HEK293 (cell line): ENCODE measurements at regions not wholly inside any gene's neighbourhood (a gene's known extent, or its start where the extent isn't known, plus 50 kb on each side); places are given as distances from the start of the nearest gene placed in this dataset.

ENCODE experiments used
- CTCF ChIA-PET: fragments of 350-600 bp; formaldehyde crosslinking; extraction: SDS; loops from one replicate; lab custom pipeline; 2021; ENCODE audit warnings: antibody characterized with exemption; lab: Yijun Ruan, JAX
- POLR2A ChIA-PET: fragments of 300-600 bp; formaldehyde crosslinking; extraction: SDS; loops from one replicate; lab custom pipeline; 2020; ENCODE audit warnings: antibody characterized with exemption, inconsistent platforms; lab: Yijun Ruan, JAX
- H3K27ac ChIP-seq: fragments of 200-500 bp; sonication (Bioruptor generic); 2 replicates; pipeline ENCODE4 v1.5.1; 2014; ENCODE audit warnings: low read depth, low read length, control low read depth, inconsistent platforms; ENCODE audit errors: extremely low read depth
- H3K36me3 ChIP-seq, 2 experiments: fragments of 200-500 bp in 1 of 2; sonication (Bioruptor generic) in 1 of 2; 1 replicate in 1 of 2; 2 replicates in 1 of 2; pipeline ENCODE4 v1.5.1; 2014 to 2017; ENCODE audit warnings: inconsistent platforms in 2 of 2, low read length in 2 of 2; ENCODE audit not compliant: control insufficient read depth in 2 of 2, insufficient read depth in 1 of 2
- H3K4me1 ChIP-seq: fragments of 200-500 bp; sonication (Bioruptor generic); 2 replicates; pipeline ENCODE4 v1.5.1; 2014; ENCODE audit warnings: mild to moderate bottlenecking, low read length, inconsistent platforms; ENCODE audit not compliant: control insufficient read depth, insufficient read depth
- H3K4me3 ChIP-seq: 2 replicates; pipeline ENCODE4 v1.5.1; 2011; ENCODE audit warnings: low read depth, mild to moderate bottlenecking, control low read depth, low read length, moderate library complexity
- H3K9me3 ChIP-seq: fragments of 200-500 bp; sonication (Bioruptor generic); 2 replicates; pipeline ENCODE4 v1.5.1; 2014; ENCODE audit warnings: low read depth, low read length, inconsistent platforms; ENCODE audit not compliant: control insufficient read depth, insufficient read depth
- FEZF1 ChIP-seq: fragments of 450-650 bp; formaldehyde crosslinking; IDR thresholded peaks from 2 replicates; pipeline ENCODE4 v1.5.1; 2016; ENCODE audit warnings: missing biosample characterization, missing genetic modification characterization
- KLF10 ChIP-seq: fragments of 450-650 bp; IDR thresholded peaks from 2 replicates; pipeline ENCODE4 v1.5.1; 2018; ENCODE audit warnings: missing biosample characterization, mild to moderate bottlenecking, missing genetic modification characterization
- OSR2 ChIP-seq: fragments of 450-650 bp; formaldehyde crosslinking; IDR thresholded peaks from 2 replicates; pipeline ENCODE4 v1.5.1; 2016; ENCODE audit warnings: missing biosample characterization, missing genetic modification characterization
- SCRT2 ChIP-seq: fragments of 450-650 bp; formaldehyde crosslinking; IDR thresholded peaks from 2 replicates; pipeline ENCODE4 v1.5.1; 2016; ENCODE audit warnings: missing biosample characterization, missing genetic modification characterization
- ZNF175 ChIP-seq: fragments of 450-650 bp; formaldehyde crosslinking; IDR thresholded peaks from 2 replicates; pipeline ENCODE4 v1.5.1; 2016; ENCODE audit warnings: missing biosample characterization, missing genetic modification characterization
- ZNF341 ChIP-seq: fragments of 450-650 bp; formaldehyde crosslinking; IDR thresholded peaks from 2 replicates; pipeline ENCODE4; 2016; ENCODE audit warnings: low read depth, missing biosample characterization, missing genetic modification characterization
- ZNF529 ChIP-seq: fragments of 450-650 bp; formaldehyde crosslinking; IDR thresholded peaks from 2 replicates; pipeline ENCODE4 v1.5.1; 2017; ENCODE audit warnings: missing genetic modification characterization, missing biosample characterization; ENCODE audit not compliant: insufficient replicate concordance
- ZNF548 ChIP-seq: fragments of 450-650 bp; formaldehyde crosslinking; IDR thresholded peaks from 2 replicates; pipeline ENCODE4 v1.5.1; 2016; ENCODE audit warnings: missing biosample characterization, missing genetic modification characterization
- ZNF610 ChIP-seq: fragments of 450-650 bp; formaldehyde crosslinking; IDR thresholded peaks from 2 replicates; pipeline ENCODE4 v1.5.1; 2016; ENCODE audit warnings: missing biosample characterization, missing genetic modification characterization, borderline replicate concordance
- TF ChIP-seq, protein P1 (sequence below): fragments of 450-650 bp; formaldehyde crosslinking; IDR thresholded peaks from 2 replicates; pipeline ENCODE4 v1.5.1; 2016; ENCODE audit warnings: missing biosample characterization, missing genetic modification characterization
- TF ChIP-seq, protein P2 (sequence below): fragments of 450-650 bp; formaldehyde crosslinking; IDR thresholded peaks from 2 replicates; pipeline ENCODE4 v1.5.1; 2016; ENCODE audit warnings: missing biosample characterization, missing genetic modification characterization
- TF ChIP-seq, protein P3 (sequence below): fragments of 450-650 bp; formaldehyde crosslinking; IDR thresholded peaks from 2 replicates; pipeline ENCODE4 v1.5.1; 2016; ENCODE audit warnings: missing biosample characterization, missing genetic modification characterization, borderline replicate concordance
- TF ChIP-seq, protein P4 (sequence below): sonication (generic); formaldehyde crosslinking; IDR thresholded peaks from 2 replicates; pipeline ENCODE4 v1.8.1; 2022; ENCODE audit warnings: mild to moderate bottlenecking, moderate library complexity, missing genetic modification reagents
- TF ChIP-seq, protein P5 (sequence below): fragments of 450-650 bp; formaldehyde crosslinking; IDR thresholded peaks from 2 replicates; pipeline ENCODE4 v1.5.1; 2016; ENCODE audit warnings: missing biosample characterization, missing genetic modification characterization
- TF ChIP-seq, protein P6 (sequence below): fragments of 450-650 bp; formaldehyde crosslinking; IDR thresholded peaks from 2 replicates; pipeline ENCODE4 v1.5.1; 2016; ENCODE audit warnings: missing biosample characterization, missing genetic modification characterization
- TF ChIP-seq, protein P7 (sequence below): fragments of 450-650 bp; formaldehyde crosslinking; IDR thresholded peaks from 2 replicates; pipeline ENCODE4 v1.5.1; 2017; ENCODE audit warnings: missing biosample characterization, missing genetic modification characterization

DNA sequence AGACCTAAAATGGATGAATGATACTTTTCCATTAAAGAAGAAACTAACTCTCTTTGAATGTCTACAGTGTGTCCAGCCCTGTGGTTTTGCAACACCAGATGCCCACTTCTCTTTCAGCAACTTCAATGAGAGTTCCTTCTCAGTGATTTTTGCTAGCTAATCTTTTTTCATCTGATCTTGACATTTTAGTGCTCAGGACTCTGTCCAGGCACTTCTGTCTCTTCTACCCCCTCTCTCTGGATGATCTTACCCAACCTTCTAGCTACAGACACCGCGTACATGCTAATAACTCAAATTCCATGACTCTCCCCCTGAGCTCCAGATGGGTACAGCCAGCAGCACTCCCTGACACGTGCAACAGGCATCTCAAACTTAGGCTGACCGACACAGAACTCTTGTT lies 161.1 kb upstream of the FOXN3 start:
- no peaks in the 10 kb centered on the region for H3K9me3 ChIP-seq
- no peak overlapping the region for H3K27ac ChIP-seq
- CTCF ChIA-PET: interaction anchor here (0.5 kb wide), 1 partner anchor 195 kb away, joined by 5 read pairs; no protein-coding TSS in a partner anchor
- no peak overlapping the region for H3K4me3 ChIP-seq
- TF ChIP-seq, protein P1, sequence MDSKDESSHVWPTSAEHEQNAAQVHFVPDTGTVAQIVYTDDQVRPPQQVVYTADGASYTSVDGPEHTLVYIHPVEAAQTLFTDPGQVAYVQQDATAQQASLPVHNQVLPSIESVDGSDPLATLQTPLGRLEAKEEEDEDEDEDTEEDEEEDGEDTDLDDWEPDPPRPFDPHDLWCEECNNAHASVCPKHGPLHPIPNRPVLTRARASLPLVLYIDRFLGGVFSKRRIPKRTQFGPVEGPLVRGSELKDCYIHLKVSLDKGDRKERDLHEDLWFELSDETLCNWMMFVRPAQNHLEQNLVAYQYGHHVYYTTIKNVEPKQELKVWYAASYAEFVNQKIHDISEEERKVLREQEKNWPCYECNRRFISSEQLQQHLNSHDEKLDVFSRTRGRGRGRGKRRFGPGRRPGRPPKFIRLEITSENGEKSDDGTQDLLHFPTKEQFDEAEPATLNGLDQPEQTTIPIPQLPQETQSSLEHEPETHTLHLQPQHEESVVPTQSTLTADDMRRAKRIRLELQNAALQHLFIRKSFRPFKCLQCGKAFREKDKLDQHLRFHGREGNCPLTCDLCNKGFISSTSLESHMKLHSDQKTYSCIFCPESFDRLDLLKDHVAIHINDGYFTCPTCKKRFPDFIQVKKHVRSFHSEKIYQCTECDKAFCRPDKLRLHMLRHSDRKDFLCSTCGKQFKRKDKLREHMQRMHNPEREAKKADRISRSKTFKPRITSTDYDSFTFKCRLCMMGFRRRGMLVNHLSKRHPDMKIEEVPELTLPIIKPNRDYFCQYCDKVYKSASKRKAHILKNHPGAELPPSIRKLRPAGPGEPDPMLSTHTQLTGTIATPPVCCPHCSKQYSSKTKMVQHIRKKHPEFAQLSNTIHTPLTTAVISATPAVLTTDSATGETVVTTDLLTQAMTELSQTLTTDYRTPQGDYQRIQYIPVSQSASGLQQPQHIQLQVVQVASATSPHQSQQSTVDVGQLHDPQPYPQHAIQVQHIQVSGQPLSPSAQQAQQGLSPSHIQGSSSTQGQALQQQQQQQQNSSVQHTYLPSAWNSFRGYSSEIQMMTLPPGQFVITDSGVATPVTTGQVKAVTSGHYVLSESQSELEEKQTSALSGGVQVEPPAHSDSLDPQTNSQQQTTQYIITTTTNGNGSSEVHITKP (tag by site-specific recombination): peak; percentile 41
- TF ChIP-seq KLF10 (tag by site-specific recombination): no peak
- TF ChIP-seq, all 188 proteins: peak for 1
- no peaks in the 10 kb centered on the region; a peak in 1 of 3 replicates for H3K36me3 ChIP-seq
- POLR2A ChIA-PET: no interaction called here
- H3K4me1 ChIP-seq: peaks cover 18% of the 10 kb centered on the region

DNA sequence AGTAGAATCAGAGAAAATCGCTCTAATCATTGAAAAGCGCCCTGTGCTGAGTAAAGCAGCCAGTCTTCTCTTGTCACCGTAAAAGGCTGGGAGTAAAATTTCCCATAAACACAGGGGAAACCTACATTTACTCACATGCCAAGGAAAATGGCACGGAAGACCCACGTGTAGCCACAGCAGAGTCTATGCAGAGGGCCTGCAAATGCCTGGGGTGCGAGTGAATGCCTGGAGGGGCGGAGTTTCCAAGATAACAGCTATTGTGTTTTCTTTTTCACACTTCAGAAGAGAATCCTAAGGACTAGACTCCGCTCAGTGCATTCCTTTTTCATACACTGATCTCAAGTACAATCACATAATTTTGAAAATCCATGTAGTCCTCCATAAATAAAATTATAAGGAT lies 159.9 kb upstream of the FOXN3 start:
- Histone ChIP-seq H3K4me3 (no peak overlapping the region), H3K4me1 (peaks cover 18% of the 10 kb centered on the region)

More for the DNA sequence above, 159.9 kb upstream of the FOXN3 start:
- ChIA-PET CTCF (interaction anchor here (0.6 kb wide), 2 partner anchors 495 to 550 kb away, joined by 3 to 4 read pairs; no protein-coding TSS in a partner anchor), POLR2A (interaction anchor here (0.6 kb wide), 1 partner anchor 12 kb away, joined by 5 read pairs; no protein-coding TSS in a partner anchor)
- H3K27ac ChIP-seq: no peak overlapping the region
- no peaks in the 10 kb centered on the region for H3K9me3 ChIP-seq
- H3K36me3 ChIP-seq: no peaks in the 10 kb centered on the region; a peak in 1 of 3 replicates
- TF ChIP-seq, protein P2, sequence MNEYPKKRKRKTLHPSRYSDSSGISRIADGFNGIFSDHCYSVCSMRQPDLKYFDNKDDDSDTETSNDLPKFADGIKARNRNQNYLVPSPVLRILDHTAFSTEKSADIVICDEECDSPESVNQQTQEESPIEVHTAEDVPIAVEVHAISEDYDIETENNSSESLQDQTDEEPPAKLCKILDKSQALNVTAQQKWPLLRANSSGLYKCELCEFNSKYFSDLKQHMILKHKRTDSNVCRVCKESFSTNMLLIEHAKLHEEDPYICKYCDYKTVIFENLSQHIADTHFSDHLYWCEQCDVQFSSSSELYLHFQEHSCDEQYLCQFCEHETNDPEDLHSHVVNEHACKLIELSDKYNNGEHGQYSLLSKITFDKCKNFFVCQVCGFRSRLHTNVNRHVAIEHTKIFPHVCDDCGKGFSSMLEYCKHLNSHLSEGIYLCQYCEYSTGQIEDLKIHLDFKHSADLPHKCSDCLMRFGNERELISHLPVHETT (tag by site-specific recombination): no peak
- TF ChIP-seq, protein P3, sequence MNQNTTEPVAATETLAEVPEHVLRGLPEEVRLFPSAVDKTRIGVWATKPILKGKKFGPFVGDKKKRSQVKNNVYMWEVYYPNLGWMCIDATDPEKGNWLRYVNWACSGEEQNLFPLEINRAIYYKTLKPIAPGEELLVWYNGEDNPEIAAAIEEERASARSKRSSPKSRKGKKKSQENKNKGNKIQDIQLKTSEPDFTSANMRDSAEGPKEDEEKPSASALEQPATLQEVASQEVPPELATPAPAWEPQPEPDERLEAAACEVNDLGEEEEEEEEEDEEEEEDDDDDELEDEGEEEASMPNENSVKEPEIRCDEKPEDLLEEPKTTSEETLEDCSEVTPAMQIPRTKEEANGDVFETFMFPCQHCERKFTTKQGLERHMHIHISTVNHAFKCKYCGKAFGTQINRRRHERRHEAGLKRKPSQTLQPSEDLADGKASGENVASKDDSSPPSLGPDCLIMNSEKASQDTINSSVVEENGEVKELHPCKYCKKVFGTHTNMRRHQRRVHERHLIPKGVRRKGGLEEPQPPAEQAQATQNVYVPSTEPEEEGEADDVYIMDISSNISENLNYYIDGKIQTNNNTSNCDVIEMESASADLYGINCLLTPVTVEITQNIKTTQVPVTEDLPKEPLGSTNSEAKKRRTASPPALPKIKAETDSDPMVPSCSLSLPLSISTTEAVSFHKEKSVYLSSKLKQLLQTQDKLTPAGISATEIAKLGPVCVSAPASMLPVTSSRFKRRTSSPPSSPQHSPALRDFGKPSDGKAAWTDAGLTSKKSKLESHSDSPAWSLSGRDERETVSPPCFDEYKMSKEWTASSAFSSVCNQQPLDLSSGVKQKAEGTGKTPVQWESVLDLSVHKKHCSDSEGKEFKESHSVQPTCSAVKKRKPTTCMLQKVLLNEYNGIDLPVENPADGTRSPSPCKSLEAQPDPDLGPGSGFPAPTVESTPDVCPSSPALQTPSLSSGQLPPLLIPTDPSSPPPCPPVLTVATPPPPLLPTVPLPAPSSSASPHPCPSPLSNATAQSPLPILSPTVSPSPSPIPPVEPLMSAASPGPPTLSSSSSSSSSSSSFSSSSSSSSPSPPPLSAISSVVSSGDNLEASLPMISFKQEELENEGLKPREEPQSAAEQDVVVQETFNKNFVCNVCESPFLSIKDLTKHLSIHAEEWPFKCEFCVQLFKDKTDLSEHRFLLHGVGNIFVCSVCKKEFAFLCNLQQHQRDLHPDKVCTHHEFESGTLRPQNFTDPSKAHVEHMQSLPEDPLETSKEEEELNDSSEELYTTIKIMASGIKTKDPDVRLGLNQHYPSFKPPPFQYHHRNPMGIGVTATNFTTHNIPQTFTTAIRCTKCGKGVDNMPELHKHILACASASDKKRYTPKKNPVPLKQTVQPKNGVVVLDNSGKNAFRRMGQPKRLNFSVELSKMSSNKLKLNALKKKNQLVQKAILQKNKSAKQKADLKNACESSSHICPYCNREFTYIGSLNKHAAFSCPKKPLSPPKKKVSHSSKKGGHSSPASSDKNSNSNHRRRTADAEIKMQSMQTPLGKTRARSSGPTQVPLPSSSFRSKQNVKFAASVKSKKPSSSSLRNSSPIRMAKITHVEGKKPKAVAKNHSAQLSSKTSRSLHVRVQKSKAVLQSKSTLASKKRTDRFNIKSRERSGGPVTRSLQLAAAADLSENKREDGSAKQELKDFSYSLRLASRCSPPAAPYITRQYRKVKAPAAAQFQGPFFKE (tag by site-specific recombination): no peak
- TF ChIP-seq ZNF529: no peak
- no peak for TF ChIP-seq ZNF341 (tag by site-specific recombination)
- no peak for TF ChIP-seq SCRT2
- no peak for TF ChIP-seq ZNF175
- TF ChIP-seq, protein P4, sequence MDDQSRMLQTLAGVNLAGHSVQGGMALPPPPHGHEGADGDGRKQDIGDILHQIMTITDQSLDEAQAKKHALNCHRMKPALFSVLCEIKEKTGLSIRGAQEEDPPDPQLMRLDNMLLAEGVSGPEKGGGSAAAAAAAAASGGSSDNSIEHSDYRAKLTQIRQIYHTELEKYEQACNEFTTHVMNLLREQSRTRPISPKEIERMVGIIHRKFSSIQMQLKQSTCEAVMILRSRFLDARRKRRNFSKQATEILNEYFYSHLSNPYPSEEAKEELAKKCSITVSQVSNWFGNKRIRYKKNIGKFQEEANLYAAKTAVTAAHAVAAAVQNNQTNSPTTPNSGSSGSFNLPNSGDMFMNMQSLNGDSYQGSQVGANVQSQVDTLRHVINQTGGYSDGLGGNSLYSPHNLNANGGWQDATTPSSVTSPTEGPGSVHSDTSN (CRISPR knock-in tag): no peak
- TF ChIP-seq, protein P5, sequence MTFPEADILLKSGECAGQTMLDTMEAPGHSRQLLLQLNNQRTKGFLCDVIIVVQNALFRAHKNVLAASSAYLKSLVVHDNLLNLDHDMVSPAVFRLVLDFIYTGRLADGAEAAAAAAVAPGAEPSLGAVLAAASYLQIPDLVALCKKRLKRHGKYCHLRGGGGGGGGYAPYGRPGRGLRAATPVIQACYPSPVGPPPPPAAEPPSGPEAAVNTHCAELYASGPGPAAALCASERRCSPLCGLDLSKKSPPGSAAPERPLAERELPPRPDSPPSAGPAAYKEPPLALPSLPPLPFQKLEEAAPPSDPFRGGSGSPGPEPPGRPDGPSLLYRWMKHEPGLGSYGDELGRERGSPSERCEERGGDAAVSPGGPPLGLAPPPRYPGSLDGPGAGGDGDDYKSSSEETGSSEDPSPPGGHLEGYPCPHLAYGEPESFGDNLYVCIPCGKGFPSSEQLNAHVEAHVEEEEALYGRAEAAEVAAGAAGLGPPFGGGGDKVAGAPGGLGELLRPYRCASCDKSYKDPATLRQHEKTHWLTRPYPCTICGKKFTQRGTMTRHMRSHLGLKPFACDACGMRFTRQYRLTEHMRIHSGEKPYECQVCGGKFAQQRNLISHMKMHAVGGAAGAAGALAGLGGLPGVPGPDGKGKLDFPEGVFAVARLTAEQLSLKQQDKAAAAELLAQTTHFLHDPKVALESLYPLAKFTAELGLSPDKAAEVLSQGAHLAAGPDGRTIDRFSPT (tag by site-specific recombination): no peak
- no peak for TF ChIP-seq ZNF610 (tag by site-specific recombination)
- TF ChIP-seq FEZF1 (tag by site-specific recombination): no peak
- TF ChIP-seq, protein P6, sequence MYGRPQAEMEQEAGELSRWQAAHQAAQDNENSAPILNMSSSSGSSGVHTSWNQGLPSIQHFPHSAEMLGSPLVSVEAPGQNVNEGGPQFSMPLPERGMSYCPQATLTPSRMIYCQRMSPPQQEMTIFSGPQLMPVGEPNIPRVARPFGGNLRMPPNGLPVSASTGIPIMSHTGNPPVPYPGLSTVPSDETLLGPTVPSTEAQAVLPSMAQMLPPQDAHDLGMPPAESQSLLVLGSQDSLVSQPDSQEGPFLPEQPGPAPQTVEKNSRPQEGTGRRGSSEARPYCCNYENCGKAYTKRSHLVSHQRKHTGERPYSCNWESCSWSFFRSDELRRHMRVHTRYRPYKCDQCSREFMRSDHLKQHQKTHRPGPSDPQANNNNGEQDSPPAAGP (tag by site-specific recombination): no peak
- TF ChIP-seq, protein P7, sequence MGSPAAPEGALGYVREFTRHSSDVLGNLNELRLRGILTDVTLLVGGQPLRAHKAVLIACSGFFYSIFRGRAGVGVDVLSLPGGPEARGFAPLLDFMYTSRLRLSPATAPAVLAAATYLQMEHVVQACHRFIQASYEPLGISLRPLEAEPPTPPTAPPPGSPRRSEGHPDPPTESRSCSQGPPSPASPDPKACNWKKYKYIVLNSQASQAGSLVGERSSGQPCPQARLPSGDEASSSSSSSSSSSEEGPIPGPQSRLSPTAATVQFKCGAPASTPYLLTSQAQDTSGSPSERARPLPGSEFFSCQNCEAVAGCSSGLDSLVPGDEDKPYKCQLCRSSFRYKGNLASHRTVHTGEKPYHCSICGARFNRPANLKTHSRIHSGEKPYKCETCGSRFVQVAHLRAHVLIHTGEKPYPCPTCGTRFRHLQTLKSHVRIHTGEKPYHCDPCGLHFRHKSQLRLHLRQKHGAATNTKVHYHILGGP (tag by site-specific recombination): no peak
- no peak for TF ChIP-seq OSR2 (tag by site-specific recombination)
- TF ChIP-seq ZNF548 (tag by site-specific recombination): no peak
